Thyroid gland (tissue), 4 donors: ENCODE measurements at regions not wholly inside any gene's neighbourhood (a gene's known extent, or its start where the extent isn't known, plus 50 kb on each side); places are given as distances from the start of the nearest gene placed in this dataset.

ENCODE experiments used
- DNase-seq, 2 donors: peaks; one replicate each; pipeline ENCODE4 v3.0.0-alpha.2; 2019
- H3K27ac ChIP-seq, 3 donors: fragments of 200-600 bp; sonication (generic); 1 replicate in 2 of 3; 2 replicates in 1 of 3; pipeline ENCODE4 v1.5.1; 2016 to 2019; ENCODE audit warnings: mild to moderate bottlenecking in 1 of 3, moderate library complexity in 1 of 3
- H3K27me3 ChIP-seq: fragments of 200-600 bp; sonication (generic); one replicate; pipeline ENCODE4 v1.5.1; 2019
- H3K36me3 ChIP-seq, 2 donors: fragments of 200-600 bp; sonication (generic); one replicate each; pipeline ENCODE4 v1.5.1; 2016 to 2019
- H3K4me1 ChIP-seq, 2 donors: fragments of 200-600 bp; sonication (generic); one replicate each; pipeline ENCODE4 v1.5.1; 2017 to 2019
- H3K4me3 ChIP-seq, 3 donors: fragments of 200-600 bp; sonication (generic); replicated peaks in 1 of 3; 1 replicate in 2 of 3; 2 replicates in 1 of 3; pipeline ENCODE4 v1.5.1; 2016; ENCODE audit warnings: mild to moderate bottlenecking in 1 of 3
- H3K9me3 ChIP-seq: fragments of 200-600 bp; sonication (generic); one replicate; pipeline ENCODE4 v1.5.1; 2017
- POLR2A ChIP-seq, 2 donors: fragments of 450-650 bp; IDR thresholded peaks; one replicate each; pipeline ENCODE4 v1.6.1; 2017; ENCODE audit warnings: antibody characterized with exemption in 2 of 2, mild to moderate bottlenecking in 2 of 2, moderate library complexity in 1 of 2
- WGBS, 2 donors: methylation state at CpG; one replicate each; pipeline ENCODE4 v1.1.5; 2017; 5-methylcytosine and 5-hydroxymethylcytosine counted together
- intact Hi-C: fragments of 100-400 bp; cut with DNase I; formaldehyde crosslinking; loops from one replicate; pipeline ENCODE4 v1.15.1; 2023
- TF ChIP-seq, protein P1 (sequence below), 6 experiments: fragments of 200-600 bp in 3 of 6; fragments of 450-650 bp in 3 of 6; sonication (generic) in 3 of 6; IDR thresholded peaks; one replicate each; pipeline ENCODE4 v1.5.1; 2016 to 2019; ENCODE audit warnings: antibody characterized with exemption in 6 of 6, mild to moderate bottlenecking in 2 of 6, inconsistent platforms in 1 of 6, moderate library complexity in 1 of 6

DNA sequence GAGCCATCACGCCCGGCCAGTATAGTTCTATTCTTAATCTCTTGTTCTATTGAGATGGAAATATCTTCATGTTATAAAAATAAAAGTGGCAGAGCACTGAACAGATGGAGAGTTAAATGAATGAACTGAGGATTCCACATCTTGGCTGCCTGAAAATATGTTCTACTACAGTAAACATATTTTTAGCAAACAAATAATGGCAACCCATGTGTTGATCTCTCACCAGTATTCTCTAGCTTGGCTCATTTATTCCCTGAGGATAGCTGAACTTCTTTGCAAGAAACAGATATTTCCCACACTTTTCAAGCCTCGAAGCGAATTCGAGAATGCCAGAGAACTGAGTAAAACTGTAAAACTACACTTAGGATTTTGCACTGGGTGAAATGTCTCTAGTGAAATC is 58.9 kb downstream of the DIRAS3 start:
- H3K27ac ChIP-seq, result no peak overlapping the region
- intact Hi-C loops, result no loop called here
- 90 to 92% methylated on average over 5 of the region's 5 CpGs for WGBS, 2 donors
- no peaks in the 10 kb centered on the region for H3K4me1 ChIP-seq
- no peak for DNase-seq
- no peaks in the 10 kb centered on the region for H3K27me3 ChIP-seq
- no peaks in the 10 kb centered on the region for H3K9me3 ChIP-seq
- TF ChIP-seq, protein P1, sequence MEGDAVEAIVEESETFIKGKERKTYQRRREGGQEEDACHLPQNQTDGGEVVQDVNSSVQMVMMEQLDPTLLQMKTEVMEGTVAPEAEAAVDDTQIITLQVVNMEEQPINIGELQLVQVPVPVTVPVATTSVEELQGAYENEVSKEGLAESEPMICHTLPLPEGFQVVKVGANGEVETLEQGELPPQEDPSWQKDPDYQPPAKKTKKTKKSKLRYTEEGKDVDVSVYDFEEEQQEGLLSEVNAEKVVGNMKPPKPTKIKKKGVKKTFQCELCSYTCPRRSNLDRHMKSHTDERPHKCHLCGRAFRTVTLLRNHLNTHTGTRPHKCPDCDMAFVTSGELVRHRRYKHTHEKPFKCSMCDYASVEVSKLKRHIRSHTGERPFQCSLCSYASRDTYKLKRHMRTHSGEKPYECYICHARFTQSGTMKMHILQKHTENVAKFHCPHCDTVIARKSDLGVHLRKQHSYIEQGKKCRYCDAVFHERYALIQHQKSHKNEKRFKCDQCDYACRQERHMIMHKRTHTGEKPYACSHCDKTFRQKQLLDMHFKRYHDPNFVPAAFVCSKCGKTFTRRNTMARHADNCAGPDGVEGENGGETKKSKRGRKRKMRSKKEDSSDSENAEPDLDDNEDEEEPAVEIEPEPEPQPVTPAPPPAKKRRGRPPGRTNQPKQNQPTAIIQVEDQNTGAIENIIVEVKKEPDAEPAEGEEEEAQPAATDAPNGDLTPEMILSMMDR (IDR thresholded peaks at IDR 0.05), result no peak
- TF ChIP-seq POLR2A (IDR thresholded peaks at IDR 0.05), result no peak
- no peak overlapping the region for H3K4me3 ChIP-seq
- H3K36me3 ChIP-seq, result no peaks in the 10 kb centered on the region

DNA sequence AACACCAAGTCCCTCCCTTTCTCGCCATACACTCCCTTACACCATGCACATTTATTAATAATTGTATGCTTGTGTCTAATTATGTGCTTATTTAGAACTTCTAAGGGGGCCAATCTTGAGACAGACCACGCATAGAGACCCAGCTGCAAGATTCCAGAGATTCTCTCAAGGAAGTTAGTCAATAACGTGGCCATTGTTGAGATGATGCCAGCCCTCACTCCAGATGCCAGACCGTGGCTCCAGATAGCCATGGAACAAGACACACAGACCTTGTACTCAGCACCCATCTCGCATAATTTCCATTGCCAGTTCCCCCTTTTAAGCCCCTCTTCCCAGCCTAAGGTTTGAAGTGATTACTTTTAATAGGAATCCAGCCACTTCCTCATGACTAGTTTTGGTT is 62.4 kb downstream of the DIRAS3 start:
- intact Hi-C loops, result no loop called here
- no peaks in the 10 kb centered on the region for H3K9me3 ChIP-seq

DNA sequence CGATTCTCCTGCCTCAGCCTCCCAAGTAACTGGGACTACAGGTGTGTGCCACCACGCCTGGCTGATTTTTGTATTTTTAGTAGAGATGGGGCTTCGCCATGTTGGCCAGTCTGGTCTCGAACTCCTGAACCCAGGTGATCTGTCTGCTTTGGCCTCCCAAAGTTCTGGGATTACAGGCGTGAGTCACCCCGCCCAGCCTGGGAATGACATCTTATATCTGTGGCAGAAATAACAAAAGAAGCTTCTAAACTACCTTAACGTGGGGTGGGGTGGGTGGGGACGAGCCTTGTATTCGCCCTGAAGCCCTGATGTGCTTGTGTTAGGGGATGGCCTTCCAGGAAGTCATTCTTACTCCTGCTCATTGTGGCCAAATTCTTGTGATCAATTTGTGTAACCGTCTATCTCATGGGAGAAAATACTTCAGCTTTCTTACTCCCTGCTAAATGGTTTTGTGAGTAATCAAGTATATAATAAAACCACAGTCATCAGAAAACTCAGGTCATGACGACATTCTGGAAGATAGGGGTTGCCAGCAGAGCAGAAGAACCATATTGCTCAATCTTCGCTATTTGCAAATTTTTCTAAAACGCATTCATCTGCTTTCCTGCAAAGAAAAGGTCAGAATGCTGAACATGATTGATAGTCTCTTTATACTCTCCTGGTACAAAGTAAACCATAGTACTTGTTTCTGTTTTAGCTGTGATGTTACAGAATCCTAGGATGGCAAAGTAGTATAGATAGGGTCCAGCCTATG is 63.2 kb downstream of the DIRAS3 start:
- Histone ChIP-seq H3K4me3 (no peak overlapping the region), H3K27ac (no peak overlapping the region), H3K27me3 (no peaks in the 10 kb centered on the region), H3K36me3 (no peaks in the 10 kb centered on the region), H3K9me3 (no peaks in the 10 kb centered on the region), H3K4me1 (no peaks in the 10 kb centered on the region)
- TF ChIP-seq, protein P1 (IDR thresholded peaks at IDR 0.05), result no peak
- no peak for TF ChIP-seq POLR2A (IDR thresholded peaks at IDR 0.05)
- WGBS, 2 donors, result 86 to 87% methylated on average over 13 of the region's 13 CpGs
- intact Hi-C loops, result no loop called here
- DNase-seq, result no peak

More for the DNA sequence above, 62.4 kb downstream of the DIRAS3 start:
- TF ChIP-seq, protein P1 (IDR thresholded peaks at IDR 0.05), result no peak
- 87 to 88% methylated on average over 5 of the region's 5 CpGs for WGBS, 2 donors
- DNase-seq, result no peak
- Histone ChIP-seq H3K27ac (no peak overlapping the region), H3K27me3 (no peaks in the 10 kb centered on the region), H3K4me1 (no peaks in the 10 kb centered on the region), H3K36me3 (no peaks in the 10 kb centered on the region), H3K4me3 (no peak overlapping the region)

DNA sequence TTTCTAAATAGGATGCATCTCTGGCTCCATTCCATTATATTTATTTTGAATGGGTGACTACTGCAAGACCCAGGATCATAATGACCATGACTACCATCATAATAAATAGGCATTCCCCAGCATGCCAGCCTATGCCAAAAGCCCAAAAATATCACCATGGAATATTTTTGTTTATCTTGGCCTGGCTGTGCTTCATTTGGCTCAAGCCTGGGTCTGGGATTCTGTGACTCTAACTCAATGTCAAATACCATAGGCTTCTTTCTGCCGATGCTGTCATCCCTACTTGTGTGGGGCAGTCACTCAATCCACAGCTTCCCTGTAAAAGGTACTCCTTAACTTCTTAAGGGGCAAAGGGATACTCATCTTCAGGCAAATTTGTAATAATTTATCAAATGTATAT is 66.6 kb downstream of the DIRAS3 start:
- Histone ChIP-seq H3K27me3 (no peaks in the 10 kb centered on the region), H3K4me1 (no peaks in the 10 kb centered on the region), H3K9me3 (no peaks in the 10 kb centered on the region), H3K27ac (no peak overlapping the region), H3K36me3 (no peaks in the 10 kb centered on the region), H3K4me3 (no peak overlapping the region)
- 95 to 100% methylated on average over 1 of the region's 1 CpG for WGBS, 2 donors
- TF ChIP-seq POLR2A (IDR thresholded peaks at IDR 0.05), result no peak
- TF ChIP-seq, protein P1 (IDR thresholded peaks at IDR 0.05), result no peak
- DNase-seq, result no peak
- intact Hi-C loops, result no loop called here

DNA sequence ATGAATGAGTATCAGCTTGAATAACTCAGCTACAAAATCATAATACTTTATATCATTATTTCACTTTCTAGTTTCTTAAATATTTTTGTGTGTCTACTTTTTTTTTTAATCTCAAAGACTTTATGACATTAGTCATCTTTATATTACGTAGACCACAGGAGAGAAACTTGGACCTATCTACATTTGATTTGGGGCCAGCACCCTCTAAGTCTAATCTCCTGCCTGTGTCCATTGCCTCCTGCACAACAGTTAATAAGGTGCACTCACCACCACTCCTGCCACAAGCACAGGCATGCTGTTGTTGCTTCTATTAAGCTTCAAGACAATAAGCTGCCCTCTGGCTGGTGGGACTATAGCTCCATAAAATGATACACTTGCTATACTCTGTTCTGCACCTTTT is 70.4 kb downstream of the DIRAS3 start:
- TF ChIP-seq, protein P1 (IDR thresholded peaks at IDR 0.05), result no peak
- Histone ChIP-seq H3K4me1 (no peaks in the 10 kb centered on the region), H3K27ac (no peak overlapping the region), H3K4me3 (no peak overlapping the region), H3K36me3 (no peaks in the 10 kb centered on the region), H3K9me3 (no peaks in the 10 kb centered on the region), H3K27me3 (no peaks in the 10 kb centered on the region)
- no peak for DNase-seq
- intact Hi-C loops, result no loop called here
- 86 to 93% methylated on average over 1 of the region's 1 CpG for WGBS, 2 donors
